ENCODE measurements at regions not wholly inside any gene's neighbourhood (a gene's known extent, or its start where the extent isn't known, plus 50 kb on each side); places are given as distances from the start of the nearest gene placed in this dataset.

GRCh38 chr20:19078448-19079373 lies 133.7 kb upstream of the SLC24A3 start:
- no peak for DNase-seq

GRCh38 chr20:19079536-19080299 lies 132.7 kb upstream of the SLC24A3 start:
- DNase-seq = no peak

- DNase-seq = peak; percentile 6
These were observed 130.5 kb upstream of the SLC24A3 start for GRCh38 chr20:19081937-19082336.

- no peak for DNase-seq
These were observed 129.3 kb upstream of the SLC24A3 start for GRCh38 chr20:19083136-19083621.

- peak; percentile 93 for DNase-seq
These were observed 122.1 kb upstream of the SLC24A3 start for GRCh38 chr20:19090332-19090731.

GRCh38 chr20:19094959-19095541 lies 117.4 kb upstream of the SLC24A3 start:
- DNase-seq = no peak

- peak; percentile 70 for DNase-seq
These were observed 116.7 kb upstream of the SLC24A3 start for GRCh38 chr20:19095762-19096161.

- peak; percentile 37 for DNase-seq
These were observed 115.6 kb upstream of the SLC24A3 start for GRCh38 chr20:19096843-19097242.

- no peak for DNase-seq
These were observed 114.3 kb upstream of the SLC24A3 start for GRCh38 chr20:19098117-19098516.

- no peak for DNase-seq
These were observed 113.5 kb upstream of the SLC24A3 start for GRCh38 chr20:19098806-19099578.

- DNase-seq = no peak
These were observed 112.6 kb upstream of the SLC24A3 start for GRCh38 chr20:19099596-19100545.

GRCh38 chr20:19100975-19101374 lies 111.5 kb upstream of the SLC24A3 start:
- no peak for DNase-seq

GRCh38 chr20:19104186-19104585 lies 108.3 kb upstream of the SLC24A3 start:
- no peak for DNase-seq

- no peak for DNase-seq
These were observed 104.3 kb upstream of the SLC24A3 start for GRCh38 chr20:19108155-19108554.

- DNase-seq = no peak
These were observed 102.2 kb upstream of the SLC24A3 start for GRCh38 chr20:19110285-19110684.

- no peak for DNase-seq
These were observed 101.5 kb upstream of the SLC24A3 start for GRCh38 chr20:19110881-19111460.

- DNase-seq = no peak
These were observed 99.6 kb upstream of the SLC24A3 start for GRCh38 chr20:19112828-19113227.

GRCh38 chr20:19113343-19113930 lies 99.0 kb upstream of the SLC24A3 start:
- no peak for DNase-seq

- peak; percentile 61 for DNase-seq
These were observed 98.0 kb upstream of the SLC24A3 start for GRCh38 chr20:19114410-19114809.

- DNase-seq = peak; percentile 77
These were observed 96.9 kb upstream of the SLC24A3 start for GRCh38 chr20:19115581-19115980.

- no peak for DNase-seq
These were observed 92.4 kb upstream of the SLC24A3 start for GRCh38 chr20:19120011-19120410.

Data from NCI-H69 (cell line).